ENCODE measurements at regions not wholly inside any gene's neighbourhood (a gene's known extent, or its start where the extent isn't known, plus 50 kb on each side); places are given as distances from the start of the nearest gene placed in this dataset.

DNA sequence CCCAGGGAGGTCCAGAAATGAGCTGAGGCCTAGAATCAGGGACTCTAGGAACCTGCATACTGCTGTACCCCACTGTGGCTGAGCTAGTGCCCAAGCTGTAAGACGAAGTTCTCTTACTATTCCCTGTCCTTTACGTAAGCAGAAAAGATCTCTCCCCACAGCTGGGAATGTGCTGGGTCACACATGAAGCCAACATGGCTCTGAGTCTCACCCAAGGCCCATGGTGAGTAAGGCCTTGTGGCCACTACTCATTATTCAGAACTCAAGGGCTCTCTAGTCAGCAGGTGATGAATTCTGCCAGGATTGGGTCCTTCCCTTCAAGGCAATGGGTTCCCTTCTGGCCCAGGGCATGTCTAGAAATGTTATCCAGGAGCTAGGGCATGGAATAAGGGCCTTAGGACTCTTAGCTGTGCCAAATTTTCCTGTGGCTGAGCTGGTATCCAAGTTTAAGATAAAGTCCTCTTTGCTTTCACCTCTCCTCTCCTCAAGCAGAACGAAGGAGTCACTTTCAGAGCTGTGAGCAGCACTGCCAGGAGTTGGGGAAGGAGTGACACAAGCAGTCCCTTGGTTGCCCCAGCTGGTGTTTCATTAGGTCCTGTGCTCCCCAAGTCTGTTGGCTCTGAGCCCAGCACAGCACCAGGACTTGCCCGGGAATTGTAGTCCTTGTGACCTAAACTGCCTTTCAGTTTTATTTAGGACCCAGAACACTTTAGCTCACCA is 707.6 kb downstream of the SLC4A3 start:
- Histone ChIP-seq H3K79me2 (ENCODE audit: insufficient read depth, low read length) (no peaks in the 10 kb centered on the region), H2AFZ (ENCODE audit: low read length) (no peak overlapping the region), H3K14ac (ENCODE audit: insufficient read depth, low read length) (no peak overlapping the region), H3K79me1 (ENCODE audit: insufficient read depth, low read depth, low read length, poor library complexity, severe bottlenecking) (no peaks in the 10 kb centered on the region), H2AK5ac (ENCODE audit: insufficient read length, low read length) (no peak overlapping the region), H4K91ac (ENCODE audit: insufficient read length, low read depth, low read length) (no peak overlapping the region), H3K23me2 (ENCODE audit: insufficient read length, low read depth, low read length, poor library complexity, severe bottlenecking) (no peaks in the 10 kb centered on the region), H4K8ac (replicated peaks; ENCODE audit: insufficient read length, low read depth, low read length) (no peak overlapping the region), H2BK120ac (ENCODE audit: low read depth, low read length, poor library complexity, severe bottlenecking) (no peak overlapping the region), H3K27ac (ENCODE audit: insufficient read length, low read depth, low read length) (no peak overlapping the region), H3K27me3 (ENCODE audit: insufficient read depth, low read length) (no peaks in the 10 kb centered on the region), H3K4me2 (ENCODE audit: insufficient read depth, insufficient read length, low read length) (no peak overlapping the region), H3K9me3 (ENCODE audit: control insufficient read depth, low read depth, low read length) (no peaks in the 10 kb centered on the region), H3T11ph (ENCODE audit: low read length) (no peak overlapping the region), H4K5ac (ENCODE audit: insufficient read length, low read depth, low read length) (no peak overlapping the region), H2BK20ac (ENCODE audit: low read depth, low read length, poor library complexity, severe bottlenecking) (no peak overlapping the region), H3K18ac (ENCODE audit: insufficient read length, low read depth, low read length) (no peak overlapping the region), H3K56ac (ENCODE audit: insufficient read length, low read depth, low read length) (no peak overlapping the region), H2BK15ac (ENCODE audit: low read depth, low read length) (no peak overlapping the region), H2BK5ac (ENCODE audit: insufficient read length, low read length) (no peak overlapping the region), H3K4me1 (ENCODE audit: insufficient read depth, low read length) (no peaks in the 10 kb centered on the region), H2BK12ac (ENCODE audit: insufficient read length, low read depth, low read length) (no peak overlapping the region), H4K20me1 (ENCODE audit: control insufficient read depth, insufficient read depth, insufficient read length) (no peaks in the 10 kb centered on the region), H3K4ac (ENCODE audit: low read depth, low read length) (no peak overlapping the region), H3K23ac (ENCODE audit: insufficient read length, low read depth, low read length) (no peak overlapping the region), H3K9ac (ENCODE audit: extremely low read depth, insufficient read length, low read length) (no peak overlapping the region)
- H3K4me1 Mint-ChIP-seq: peaks cover 0 to 2% of the 10 kb centered on the region in 2 experiments; a peak in 1 of 4 replicates
- no peak overlapping the region for H3K27ac Mint-ChIP-seq
- no CpG with 5 or more reads among the region's 4 CpGs for WGBS (ENCODE audit: extremely low coverage, insufficient read length, low lambda C conversion rate)
- H3K9me3 Mint-ChIP-seq: peaks cover 0 to 11% of the 10 kb centered on the region in 2 experiments; a peak in 4 of 5 replicates
- no peaks in the 10 kb centered on the region; the same call in 1 of the 2 replicates for H3K27me3 Mint-ChIP-seq (ENCODE audit: low read depth)
- TF ChIP-seq, protein P1, sequence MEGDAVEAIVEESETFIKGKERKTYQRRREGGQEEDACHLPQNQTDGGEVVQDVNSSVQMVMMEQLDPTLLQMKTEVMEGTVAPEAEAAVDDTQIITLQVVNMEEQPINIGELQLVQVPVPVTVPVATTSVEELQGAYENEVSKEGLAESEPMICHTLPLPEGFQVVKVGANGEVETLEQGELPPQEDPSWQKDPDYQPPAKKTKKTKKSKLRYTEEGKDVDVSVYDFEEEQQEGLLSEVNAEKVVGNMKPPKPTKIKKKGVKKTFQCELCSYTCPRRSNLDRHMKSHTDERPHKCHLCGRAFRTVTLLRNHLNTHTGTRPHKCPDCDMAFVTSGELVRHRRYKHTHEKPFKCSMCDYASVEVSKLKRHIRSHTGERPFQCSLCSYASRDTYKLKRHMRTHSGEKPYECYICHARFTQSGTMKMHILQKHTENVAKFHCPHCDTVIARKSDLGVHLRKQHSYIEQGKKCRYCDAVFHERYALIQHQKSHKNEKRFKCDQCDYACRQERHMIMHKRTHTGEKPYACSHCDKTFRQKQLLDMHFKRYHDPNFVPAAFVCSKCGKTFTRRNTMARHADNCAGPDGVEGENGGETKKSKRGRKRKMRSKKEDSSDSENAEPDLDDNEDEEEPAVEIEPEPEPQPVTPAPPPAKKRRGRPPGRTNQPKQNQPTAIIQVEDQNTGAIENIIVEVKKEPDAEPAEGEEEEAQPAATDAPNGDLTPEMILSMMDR (conservative IDR thresholded peaks at IDR 0.05): no peak
- no peak overlapping the region for H3K4me3 Mint-ChIP-seq
- no peak for DNase-seq
- peaks cover 2 to 15% (median 4%) of the 10 kb centered on the region in 3 experiments; a peak in 3 of 7 replicates for H3K36me3 Mint-ChIP-seq (ENCODE audit: insufficient read depth in 1 of 3, low read depth in 3 of 3)
